ENCODE measurements at regions not wholly inside any gene's neighbourhood (a gene's known extent, or its start where the extent isn't known, plus 50 kb on each side); places are given as distances from the start of the nearest gene placed in this dataset.

GRCh38 chr13:59480396-59481259 is 683.1 kb downstream of the DIAPH3 start:
- 57 to 59% methylated on average over 7 of the region's 7 CpGs for WGBS, 2 donors
- H3K36me3 ChIP-seq (ENCODE audit: control insufficient read depth in 2 of 2, insufficient read depth in 2 of 2, low read length in 1 of 2) = no peaks in the 10 kb centered on the region

DNA sequence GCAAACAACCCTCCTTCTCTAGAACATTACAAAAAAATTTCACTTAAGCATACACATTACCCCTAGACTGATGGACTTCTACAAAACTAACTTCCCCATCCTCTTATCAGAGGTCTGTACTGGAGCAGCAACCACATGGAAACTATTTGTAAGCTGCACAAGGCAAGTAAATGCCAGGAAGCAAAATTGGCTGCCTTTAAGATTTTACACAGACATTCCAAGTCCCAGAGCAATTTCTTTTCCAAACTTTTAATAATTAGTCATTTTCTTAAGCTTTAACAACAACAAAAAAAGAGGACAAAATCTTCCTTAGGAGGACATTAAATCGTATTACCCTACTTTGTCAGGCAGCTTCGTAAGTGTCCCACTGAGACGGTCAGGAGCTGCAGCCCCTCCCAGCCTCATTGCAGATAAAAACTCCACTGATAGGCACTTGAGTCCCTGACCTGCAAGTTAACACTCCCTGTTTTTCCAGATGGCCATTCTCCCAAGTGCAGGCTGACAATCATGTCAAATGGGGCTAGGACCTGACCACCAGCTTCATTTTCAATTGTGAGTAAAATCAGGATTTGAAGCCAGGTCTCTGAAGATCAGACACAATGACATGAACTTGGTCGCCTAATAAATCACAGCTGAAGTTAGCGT is 680.1 kb downstream of the DIAPH3 start:
- H3K27me3 ChIP-seq (ENCODE audit: control insufficient read depth in 1 of 2, insufficient read depth in 2 of 2, low read length in 2 of 2) = no peaks in the 10 kb centered on the region
- no peak overlapping the region for H3K4me3 ChIP-seq (ENCODE audit: low read depth in 1 of 2, low read length in 2 of 2)
- WGBS, 2 donors = 35 to 46% methylated on average over 5 of the region's 5 CpGs
- no peak overlapping the region for H3K27ac ChIP-seq (ENCODE audit: low read depth in 2 of 2, low read length in 1 of 2)
- H3K9me3 ChIP-seq (ENCODE audit: control insufficient read depth in 2 of 2, insufficient read depth in 1 of 2, low read depth in 1 of 2, low read length in 1 of 2) = no peaks in the 10 kb centered on the region
- H3K36me3 ChIP-seq (ENCODE audit: control insufficient read depth in 2 of 2, insufficient read depth in 2 of 2, low read length in 1 of 2) = no peaks in the 10 kb centered on the region
- no peaks in the 10 kb centered on the region for H3K4me1 ChIP-seq (ENCODE audit: control insufficient read depth in 2 of 2, insufficient read depth in 2 of 2, low read length in 1 of 2)

More at GRCh38 chr13:59480396-59481259, 683.1 kb downstream of the DIAPH3 start:
- Histone ChIP-seq H3K9me3 (ENCODE audit: control insufficient read depth in 2 of 2, insufficient read depth in 1 of 2, low read depth in 1 of 2, low read length in 1 of 2) (no peaks in the 10 kb centered on the region), H3K4me3 (ENCODE audit: low read depth in 1 of 2, low read length in 2 of 2) (no peak overlapping the region), H3K27ac (ENCODE audit: low read depth in 2 of 2, low read length in 1 of 2) (no peak overlapping the region), H3K4me1 (ENCODE audit: control insufficient read depth in 2 of 2, insufficient read depth in 2 of 2, low read length in 1 of 2) (no peaks in the 10 kb centered on the region), H3K27me3 (ENCODE audit: control insufficient read depth in 1 of 2, insufficient read depth in 2 of 2, low read length in 2 of 2) (no peaks in the 10 kb centered on the region)

- no peaks in the 10 kb centered on the region for H3K27me3 ChIP-seq (ENCODE audit: control insufficient read depth in 1 of 2, insufficient read depth in 2 of 2, low read length in 2 of 2)
These were observed 675.8 kb downstream of the DIAPH3 start for GRCh38 chr13:59487883-59488282.

GRCh38 chr13:59488436-59488835 is 675.3 kb downstream of the DIAPH3 start:
- no peak overlapping the region for H3K4me3 ChIP-seq (ENCODE audit: low read depth in 1 of 2, low read length in 2 of 2)
- no peaks in the 10 kb centered on the region for H3K4me1 ChIP-seq (ENCODE audit: control insufficient read depth in 2 of 2, insufficient read depth in 2 of 2, low read length in 1 of 2)
- 57 to 70% methylated on average over 2 of the region's 2 CpGs for WGBS, 2 donors
- no peaks in the 10 kb centered on the region for H3K9me3 ChIP-seq (ENCODE audit: control insufficient read depth in 2 of 2, insufficient read depth in 1 of 2, low read depth in 1 of 2, low read length in 1 of 2)
- no peaks in the 10 kb centered on the region for H3K27me3 ChIP-seq (ENCODE audit: control insufficient read depth in 1 of 2, insufficient read depth in 2 of 2, low read length in 2 of 2)
- no peak overlapping the region for H3K27ac ChIP-seq (ENCODE audit: low read depth in 2 of 2, low read length in 1 of 2)
- H3K36me3 ChIP-seq (ENCODE audit: control insufficient read depth in 2 of 2, insufficient read depth in 2 of 2, low read length in 1 of 2) = no peaks in the 10 kb centered on the region

More at GRCh38 chr13:59487883-59488282, 675.8 kb downstream of the DIAPH3 start:
- H3K36me3 ChIP-seq (ENCODE audit: control insufficient read depth in 2 of 2, insufficient read depth in 2 of 2, low read length in 1 of 2) = no peaks in the 10 kb centered on the region
- H3K4me3 ChIP-seq (ENCODE audit: low read depth in 1 of 2, low read length in 2 of 2) = no peak overlapping the region
- WGBS, 2 donors = 85 to 88% methylated on average over 3 of the region's 3 CpGs
- H3K4me1 ChIP-seq (ENCODE audit: control insufficient read depth in 2 of 2, insufficient read depth in 2 of 2, low read length in 1 of 2) = no peaks in the 10 kb centered on the region
- no peaks in the 10 kb centered on the region for H3K9me3 ChIP-seq (ENCODE audit: control insufficient read depth in 2 of 2, insufficient read depth in 1 of 2, low read depth in 1 of 2, low read length in 1 of 2)
- H3K27ac ChIP-seq (ENCODE audit: low read depth in 2 of 2, low read length in 1 of 2) = no peak overlapping the region

DNA sequence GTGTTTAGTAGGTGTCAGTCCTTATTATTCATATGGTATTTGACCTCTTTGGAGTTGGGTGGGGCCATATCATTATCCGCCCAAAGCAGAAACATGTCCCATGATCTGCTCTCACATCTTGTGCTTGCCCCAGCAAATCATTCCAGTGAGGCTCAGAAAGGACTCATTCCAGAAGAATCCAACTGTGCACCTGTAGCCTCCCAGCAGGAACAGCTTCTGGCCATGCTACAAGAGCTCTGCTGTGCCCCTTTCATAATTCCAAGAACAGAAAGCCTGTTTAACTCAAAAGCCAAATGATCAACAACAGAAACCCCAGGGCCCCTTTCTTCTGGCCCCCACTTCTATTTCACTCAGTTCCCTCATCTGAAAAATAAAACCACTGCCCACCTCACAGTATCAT is 673.1 kb downstream of the DIAPH3 start:
- Histone ChIP-seq H3K4me3 (ENCODE audit: low read depth in 1 of 2, low read length in 2 of 2) (no peak overlapping the region), H3K9me3 (ENCODE audit: control insufficient read depth in 2 of 2, insufficient read depth in 1 of 2, low read depth in 1 of 2, low read length in 1 of 2) (no peaks in the 10 kb centered on the region), H3K27ac (ENCODE audit: low read depth in 2 of 2, low read length in 1 of 2) (no peak overlapping the region), H3K36me3 (ENCODE audit: control insufficient read depth in 2 of 2, insufficient read depth in 2 of 2, low read length in 1 of 2) (no peaks in the 10 kb centered on the region), H3K27me3 (ENCODE audit: control insufficient read depth in 1 of 2, insufficient read depth in 2 of 2, low read length in 2 of 2) (no peaks in the 10 kb centered on the region), H3K4me1 (ENCODE audit: control insufficient read depth in 2 of 2, insufficient read depth in 2 of 2, low read length in 1 of 2) (no peaks in the 10 kb centered on the region)
- WGBS, 2 donors = 80 to 82% methylated on average over 1 of the region's 1 CpG

DNA sequence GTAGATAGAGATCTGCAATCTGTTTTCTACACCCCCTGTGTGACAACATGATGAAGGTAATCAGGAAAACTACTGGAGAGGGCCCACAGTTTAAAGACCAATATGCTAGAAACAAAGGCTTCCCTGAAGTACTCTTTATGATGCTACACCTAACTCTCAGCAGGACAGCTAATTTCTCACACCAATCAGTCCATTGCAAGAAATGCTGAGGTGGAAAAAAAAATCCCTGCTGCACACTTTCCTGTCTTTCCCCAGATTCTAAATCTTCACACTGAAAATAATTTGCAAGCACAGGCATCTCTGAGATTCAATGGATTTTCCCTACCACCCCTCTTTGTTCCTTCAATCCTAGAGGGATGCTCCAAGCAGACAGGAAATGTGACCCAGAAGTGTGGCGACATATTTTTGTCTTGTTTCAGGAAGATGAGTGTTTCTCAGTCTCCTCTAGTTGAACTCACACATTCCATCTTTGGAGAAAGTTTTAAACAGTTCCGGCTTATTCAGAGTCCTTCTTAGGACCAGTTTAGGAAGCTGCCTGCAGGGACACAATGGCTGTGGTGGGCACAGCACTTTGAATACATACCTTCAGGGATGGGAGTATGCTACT is 671.6 kb downstream of the DIAPH3 start:
- H3K36me3 ChIP-seq (ENCODE audit: control insufficient read depth in 2 of 2, insufficient read depth in 2 of 2, low read length in 1 of 2) = no peaks in the 10 kb centered on the region
- H3K27me3 ChIP-seq (ENCODE audit: control insufficient read depth in 1 of 2, insufficient read depth in 2 of 2, low read length in 2 of 2) = no peaks in the 10 kb centered on the region
- no peaks in the 10 kb centered on the region for H3K4me1 ChIP-seq (ENCODE audit: control insufficient read depth in 2 of 2, insufficient read depth in 2 of 2, low read length in 1 of 2)
- no peaks in the 10 kb centered on the region for H3K9me3 ChIP-seq (ENCODE audit: control insufficient read depth in 2 of 2, insufficient read depth in 1 of 2, low read depth in 1 of 2, low read length in 1 of 2)
- H3K4me3 ChIP-seq (ENCODE audit: low read depth in 1 of 2, low read length in 2 of 2) = no peak overlapping the region
- WGBS, 2 donors = 81 to 87% methylated on average over 2 of the region's 2 CpGs
- H3K27ac ChIP-seq (ENCODE audit: low read depth in 2 of 2, low read length in 1 of 2) = no peak overlapping the region

DNA sequence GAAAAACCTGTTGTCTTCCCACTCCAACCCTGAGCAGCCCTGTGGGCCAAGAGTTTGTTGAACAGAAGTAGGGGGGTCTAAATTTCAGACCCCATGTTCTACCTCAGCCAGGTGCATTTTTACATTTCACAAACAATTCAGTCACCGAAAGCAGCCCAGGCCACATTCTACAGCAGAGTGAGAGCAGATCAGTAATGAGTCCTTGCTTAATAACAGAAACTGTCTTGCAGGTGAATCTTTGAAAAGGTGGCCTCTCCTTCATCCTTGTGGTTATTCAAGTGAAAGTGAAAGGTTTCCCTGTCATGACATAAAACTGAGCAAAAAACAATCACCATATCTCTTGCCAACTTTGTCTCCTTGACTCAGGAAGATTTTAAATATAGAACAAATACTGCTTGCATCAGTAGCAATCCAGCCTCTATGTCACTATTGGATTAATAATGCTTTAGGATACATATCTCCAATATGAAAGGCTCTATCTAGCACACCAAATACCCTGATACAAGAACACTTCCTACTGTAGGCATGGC is 670.2 kb downstream of the DIAPH3 start:
- Histone ChIP-seq H3K4me1 (ENCODE audit: control insufficient read depth in 2 of 2, insufficient read depth in 2 of 2, low read length in 1 of 2) (no peaks in the 10 kb centered on the region), H3K9me3 (ENCODE audit: control insufficient read depth in 2 of 2, insufficient read depth in 1 of 2, low read depth in 1 of 2, low read length in 1 of 2) (no peaks in the 10 kb centered on the region), H3K27ac (ENCODE audit: low read depth in 2 of 2, low read length in 1 of 2) (no peak overlapping the region), H3K36me3 (ENCODE audit: control insufficient read depth in 2 of 2, insufficient read depth in 2 of 2, low read length in 1 of 2) (no peaks in the 10 kb centered on the region), H3K4me3 (ENCODE audit: low read depth in 1 of 2, low read length in 2 of 2) (no peak overlapping the region), H3K27me3 (ENCODE audit: control insufficient read depth in 1 of 2, insufficient read depth in 2 of 2, low read length in 2 of 2) (no peaks in the 10 kb centered on the region)
- 84 to 92% methylated on average over 1 of the region's 1 CpG for WGBS, 2 donors

DNA sequence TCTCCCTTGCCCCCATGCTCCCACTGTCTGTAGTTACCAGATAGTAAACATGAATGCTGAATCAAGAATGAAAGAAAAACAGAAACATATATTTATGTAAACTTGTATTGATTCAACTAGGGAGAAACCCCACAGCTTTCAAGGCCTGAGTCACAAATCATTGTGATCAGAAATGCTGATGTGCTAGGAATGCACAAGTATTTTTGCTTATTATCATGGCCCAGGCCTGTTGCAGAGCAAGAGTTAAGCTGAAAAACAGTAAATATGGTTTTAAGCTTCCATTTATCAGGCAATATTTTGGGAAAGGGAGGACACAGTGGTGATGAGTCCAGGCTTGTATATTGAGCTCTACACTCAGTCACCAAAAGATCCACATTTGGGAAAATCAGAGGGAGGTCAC is 669.6 kb downstream of the DIAPH3 start:
- Histone ChIP-seq H3K27ac (ENCODE audit: low read depth in 2 of 2, low read length in 1 of 2) (no peak overlapping the region), H3K4me3 (ENCODE audit: low read depth in 1 of 2, low read length in 2 of 2) (no peak overlapping the region), H3K27me3 (ENCODE audit: control insufficient read depth in 1 of 2, insufficient read depth in 2 of 2, low read length in 2 of 2) (no peaks in the 10 kb centered on the region), H3K36me3 (ENCODE audit: control insufficient read depth in 2 of 2, insufficient read depth in 2 of 2, low read length in 1 of 2) (no peaks in the 10 kb centered on the region), H3K4me1 (ENCODE audit: control insufficient read depth in 2 of 2, insufficient read depth in 2 of 2, low read length in 1 of 2) (no peaks in the 10 kb centered on the region), H3K9me3 (ENCODE audit: control insufficient read depth in 2 of 2, insufficient read depth in 1 of 2, low read depth in 1 of 2, low read length in 1 of 2) (no peaks in the 10 kb centered on the region)

GRCh38 chr13:59494560-59494970 is 669.2 kb downstream of the DIAPH3 start:
- 23 to 42% methylated on average over 4 of the region's 4 CpGs for WGBS, 2 donors
- H3K27ac ChIP-seq (ENCODE audit: low read depth in 2 of 2, low read length in 1 of 2) = no peak overlapping the region

More at GRCh38 chr13:59494560-59494970, 669.2 kb downstream of the DIAPH3 start:
- Histone ChIP-seq H3K4me1 (ENCODE audit: control insufficient read depth in 2 of 2, insufficient read depth in 2 of 2, low read length in 1 of 2) (no peaks in the 10 kb centered on the region), H3K36me3 (ENCODE audit: control insufficient read depth in 2 of 2, insufficient read depth in 2 of 2, low read length in 1 of 2) (no peaks in the 10 kb centered on the region), H3K4me3 (ENCODE audit: low read depth in 1 of 2, low read length in 2 of 2) (no peak overlapping the region), H3K9me3 (ENCODE audit: control insufficient read depth in 2 of 2, insufficient read depth in 1 of 2, low read depth in 1 of 2, low read length in 1 of 2) (no peaks in the 10 kb centered on the region), H3K27me3 (ENCODE audit: control insufficient read depth in 1 of 2, insufficient read depth in 2 of 2, low read length in 2 of 2) (no peaks in the 10 kb centered on the region)

All from esophagus (tissue), 2 donors.